Fibroblast of the conjunctiva (primary cell): ENCODE measurements at regions not wholly inside any gene's neighbourhood (a gene's known extent, or its start where the extent isn't known, plus 50 kb on each side); places are given as distances from the start of the nearest gene placed in this dataset.

Experiments
- DNase-seq: peaks from one replicate; pipeline ENCODE4 v3.0.0-alpha.2; 2010; ENCODE audit warnings: low read depth

- DNase-seq, result no peak
Observed at GRCh38 chr19:32176591-32176990, 168.8 kb upstream of the ZNF507 start.

GRCh38 chr19:32177686-32178085, 167.7 kb upstream of the ZNF507 start:
- no peak for DNase-seq

GRCh38 chr19:32178401-32178800, 167.0 kb upstream of the ZNF507 start:
- no peak for DNase-seq

GRCh38 chr19:32178956-32179355, 166.5 kb upstream of the ZNF507 start:
- no peak for DNase-seq

- DNase-seq, result no peak
Observed at GRCh38 chr19:32181216-32181920, 164.0 kb upstream of the ZNF507 start.

GRCh38 chr19:32186542-32187330, 158.7 kb upstream of the ZNF507 start:
- DNase-seq, result no peak

GRCh38 chr19:32188921-32189320, 156.5 kb upstream of the ZNF507 start:
- DNase-seq, result no peak

- DNase-seq, result no peak
Observed at GRCh38 chr19:32189956-32190706, 155.3 kb upstream of the ZNF507 start.

- no peak for DNase-seq
Observed at GRCh38 chr19:32191921-32192320, 153.5 kb upstream of the ZNF507 start.

GRCh38 chr19:32195706-32196610, 149.5 kb upstream of the ZNF507 start:
- no peak for DNase-seq

- no peak for DNase-seq
Observed at GRCh38 chr19:32196690-32197420, 148.6 kb upstream of the ZNF507 start.

- DNase-seq, result no peak
Observed at GRCh38 chr19:32197896-32198882, 147.2 kb upstream of the ZNF507 start.

GRCh38 chr19:32199501-32200040, 145.8 kb upstream of the ZNF507 start:
- no peak for DNase-seq

- no peak for DNase-seq
Observed at GRCh38 chr19:32200312-32201038, 144.9 kb upstream of the ZNF507 start.

GRCh38 chr19:32201211-32201610, 144.2 kb upstream of the ZNF507 start:
- DNase-seq, result no peak

- DNase-seq, result no peak
Observed at GRCh38 chr19:32201636-32202051, 143.8 kb upstream of the ZNF507 start.

GRCh38 chr19:32202244-32202643, 143.2 kb upstream of the ZNF507 start:
- no peak for DNase-seq

- no peak for DNase-seq
Observed at GRCh38 chr19:32203161-32203560, 142.2 kb upstream of the ZNF507 start.

- no peak for DNase-seq
Observed at GRCh38 chr19:32206065-32206464, 139.3 kb upstream of the ZNF507 start.
